GM23338 (cell line): ENCODE measurements at regions not wholly inside any gene's neighbourhood (a gene's known extent, or its start where the extent isn't known, plus 50 kb on each side); places are given as distances from the start of the nearest gene placed in this dataset.

Experiments used
- CTCF ChIP-seq, 2 experiments: fragments of 200-600 bp in 1 of 2; sonication (generic) in 1 of 2; conservative IDR thresholded peaks; 2 replicates each; pipeline versions ENCODE4 v1.5.1 to v1.6.1; 2016 to 2017; ENCODE audit warnings: antibody characterized with exemption in 2 of 2, low read depth in 2 of 2, mild to moderate bottlenecking in 2 of 2, moderate library complexity in 1 of 2
- STAT1 ChIP-seq: IDR thresholded peaks from one replicate; pipeline ENCODE4 v1.6.1; 2016; ENCODE audit warnings: antibody characterized with exemption; ENCODE audit not compliant: unreplicated experiment

- no peak for TF ChIP-seq STAT1
- TF ChIP-seq CTCF (conservative IDR thresholded peaks at IDR 0.05; ENCODE audit: low read depth in 2 of 2): no peak
These were observed 864.2 kb downstream of the SLC4A3 start for GRCh38 chr2:220491670-220492069.
